PC-9 (cell line): ENCODE measurements at regions not wholly inside any gene's neighbourhood (a gene's known extent, or its start where the extent isn't known, plus 50 kb on each side); places are given as distances from the start of the nearest gene placed in this dataset.

Experiments
- EZH2 ChIP-seq: fragments of 200-600 bp; sonication (generic); IDR thresholded peaks from 2 replicates; pipeline ENCODE4 v1.8.0; 2017; ENCODE audit warnings: antibody characterized with exemption, low read depth
- TF ChIP-seq, protein P1 (sequence below): fragments of 200-600 bp; sonication (generic); conservative IDR thresholded peaks from 2 replicates; pipeline ENCODE4 v1.6.1; 2017; ENCODE audit warnings: mixed run types, antibody characterized with exemption, mild to moderate bottlenecking, moderate library complexity

- TF ChIP-seq, protein P1, sequence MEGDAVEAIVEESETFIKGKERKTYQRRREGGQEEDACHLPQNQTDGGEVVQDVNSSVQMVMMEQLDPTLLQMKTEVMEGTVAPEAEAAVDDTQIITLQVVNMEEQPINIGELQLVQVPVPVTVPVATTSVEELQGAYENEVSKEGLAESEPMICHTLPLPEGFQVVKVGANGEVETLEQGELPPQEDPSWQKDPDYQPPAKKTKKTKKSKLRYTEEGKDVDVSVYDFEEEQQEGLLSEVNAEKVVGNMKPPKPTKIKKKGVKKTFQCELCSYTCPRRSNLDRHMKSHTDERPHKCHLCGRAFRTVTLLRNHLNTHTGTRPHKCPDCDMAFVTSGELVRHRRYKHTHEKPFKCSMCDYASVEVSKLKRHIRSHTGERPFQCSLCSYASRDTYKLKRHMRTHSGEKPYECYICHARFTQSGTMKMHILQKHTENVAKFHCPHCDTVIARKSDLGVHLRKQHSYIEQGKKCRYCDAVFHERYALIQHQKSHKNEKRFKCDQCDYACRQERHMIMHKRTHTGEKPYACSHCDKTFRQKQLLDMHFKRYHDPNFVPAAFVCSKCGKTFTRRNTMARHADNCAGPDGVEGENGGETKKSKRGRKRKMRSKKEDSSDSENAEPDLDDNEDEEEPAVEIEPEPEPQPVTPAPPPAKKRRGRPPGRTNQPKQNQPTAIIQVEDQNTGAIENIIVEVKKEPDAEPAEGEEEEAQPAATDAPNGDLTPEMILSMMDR: no peak
- no peak for TF ChIP-seq EZH2
Observed at GRCh38 chr15:46442901-46443590, 808.2 kb downstream of the SQOR start.
